ENCODE measurements at regions not wholly inside any gene's neighbourhood (a gene's known extent, or its start where the extent isn't known, plus 50 kb on each side); places are given as distances from the start of the nearest gene placed in this dataset.
"Not testable (repeated sequence)": the region's sequence is repeated elsewhere in the genome, so short reads cannot be mapped to it uniquely, and the experiment has no call there.

- H3K9me3 ChIP-seq (replicated peaks) = no peaks in the 10 kb centered on the region
- TF ChIP-seq CTCF (IDR thresholded peaks at IDR 0.05; ENCODE audit: borderline replicate concordance) = no peak
- DNase-seq = no peak
- no peak overlapping the region for H3K27ac ChIP-seq (replicated peaks)
- no peak overlapping the region for H3K4me3 ChIP-seq
- no peaks in the 10 kb centered on the region for H3K36me3 ChIP-seq
- peaks cover 10% of the 10 kb centered on the region for H3K4me1 ChIP-seq
- intact Hi-C loops (cut with micrococcal nuclease) = no loop called here
- no peaks in the 10 kb centered on the region for H3K27me3 ChIP-seq (ENCODE audit: low read depth)
Observed at GRCh38 chr5:118519466-118519865, 468.9 kb downstream of the DTWD2 start.

- H3K4me1 ChIP-seq = peaks cover 10% of the 10 kb centered on the region
- H3K27ac ChIP-seq (replicated peaks) = no peak overlapping the region
- DNase-seq = no peak
- H3K9me3 ChIP-seq (replicated peaks) = no peaks in the 10 kb centered on the region
- H3K4me3 ChIP-seq = no peak overlapping the region
- no peak for TF ChIP-seq CTCF (IDR thresholded peaks at IDR 0.05; ENCODE audit: borderline replicate concordance)
- intact Hi-C loops (cut with micrococcal nuclease) = no loop called here
- no peaks in the 10 kb centered on the region for H3K36me3 ChIP-seq
- no peaks in the 10 kb centered on the region for H3K27me3 ChIP-seq (ENCODE audit: low read depth)
Observed at GRCh38 chr5:118518720-118519119, 469.6 kb downstream of the DTWD2 start.

GRCh38 chr5:118511846-118512245 lies 476.5 kb downstream of the DTWD2 start:
- Histone ChIP-seq H3K27me3 (ENCODE audit: low read depth) (no peaks in the 10 kb centered on the region), H3K9me3 (replicated peaks) (no peaks in the 10 kb centered on the region), H3K4me1 (no peaks in the 10 kb centered on the region), H3K27ac (replicated peaks) (no peak overlapping the region), H3K4me3 (no peak overlapping the region), H3K36me3 (no peaks in the 10 kb centered on the region)
- no peak for TF ChIP-seq CTCF (IDR thresholded peaks at IDR 0.05; ENCODE audit: borderline replicate concordance)
- intact Hi-C loops (cut with micrococcal nuclease) = no loop called here
- no peak for DNase-seq

GRCh38 chr5:118506217-118506852 lies 482.0 kb downstream of the DTWD2 start:
- H3K4me1 ChIP-seq = no peaks in the 10 kb centered on the region
- no peak overlapping the region for H3K4me3 ChIP-seq
- peaks cover 3% of the 10 kb centered on the region for H3K9me3 ChIP-seq (replicated peaks)
- no peaks in the 10 kb centered on the region for H3K27me3 ChIP-seq (ENCODE audit: low read depth)
- no peaks in the 10 kb centered on the region for H3K36me3 ChIP-seq
- no peak for DNase-seq
- no peak overlapping the region for H3K27ac ChIP-seq (replicated peaks)
- no peak for TF ChIP-seq CTCF (IDR thresholded peaks at IDR 0.05; ENCODE audit: borderline replicate concordance)
- intact Hi-C loops (cut with micrococcal nuclease) = no loop called here

GRCh38 chr5:118502232-118502631 lies 486.1 kb downstream of the DTWD2 start:
- H3K27me3 ChIP-seq (ENCODE audit: low read depth); H3K36me3 ChIP-seq; H3K4me3 ChIP-seq; H3K4me1 ChIP-seq; H3K27ac ChIP-seq (replicated peaks); intact Hi-C loops (cut with micrococcal nuclease); H3K9me3 ChIP-seq (replicated peaks); DNase-seq: not testable (repeated sequence)

GRCh38 chr5:118491351-118491750 lies 497.0 kb downstream of the DTWD2 start:
- intact Hi-C loops (cut with micrococcal nuclease) = no loop called here

More at GRCh38 chr5:118491351-118491750, 497.0 kb downstream of the DTWD2 start:
- peaks cover 3% of the 10 kb centered on the region for H3K9me3 ChIP-seq (replicated peaks)
- DNase-seq = no peak
- no peak overlapping the region for H3K4me3 ChIP-seq
- no peak overlapping the region for H3K27ac ChIP-seq (replicated peaks)
- TF ChIP-seq CTCF (IDR thresholded peaks at IDR 0.05; ENCODE audit: borderline replicate concordance) = no peak
- peaks cover 7% of the 10 kb centered on the region for H3K4me1 ChIP-seq
- H3K36me3 ChIP-seq = no peaks in the 10 kb centered on the region
- no peaks in the 10 kb centered on the region for H3K27me3 ChIP-seq (ENCODE audit: low read depth)

Measured in left ventricle myocardium inferior (tissue), 1 donor.